NCI-H774 (cell line): ENCODE measurements at regions not wholly inside any gene's neighbourhood (a gene's known extent, or its start where the extent isn't known, plus 50 kb on each side); places are given as distances from the start of the nearest gene placed in this dataset.

Experiments
- DNase-seq: peaks from one replicate; lab custom pipeline; 2025; lab: John Stamatoyannopoulos, UW

DNA sequence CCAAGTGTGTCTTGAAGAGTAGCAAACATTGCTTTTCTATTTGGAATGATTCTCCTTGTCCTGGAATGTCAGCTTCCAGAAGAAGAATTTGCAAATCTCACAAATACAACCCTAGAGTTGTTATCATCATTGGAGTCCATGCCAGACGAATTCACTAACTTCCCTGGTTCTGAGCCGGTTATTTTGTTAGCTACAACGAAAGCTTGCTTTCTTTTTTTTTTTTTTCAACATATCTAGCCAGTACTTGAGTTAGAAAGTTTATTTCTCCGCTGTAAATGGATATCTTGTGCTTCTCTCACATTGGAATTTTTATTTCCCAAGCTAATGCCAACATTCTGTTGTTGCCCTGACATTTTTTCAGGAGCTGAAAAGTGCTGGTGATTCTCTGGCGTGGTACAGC lies 138.1 kb upstream of the POM121L12 start:
- DNase-seq, result no peak

- DNase-seq, result no peak
These were observed 158.2 kb upstream of the POM121L12 start for GRCh38 chr7:52877240-52877639.

- no peak for DNase-seq
These were observed 159.0 kb upstream of the POM121L12 start for GRCh38 chr7:52876402-52876801.

- no peak for DNase-seq
These were observed 171.8 kb upstream of the POM121L12 start for GRCh38 chr7:52863652-52864051.

DNA sequence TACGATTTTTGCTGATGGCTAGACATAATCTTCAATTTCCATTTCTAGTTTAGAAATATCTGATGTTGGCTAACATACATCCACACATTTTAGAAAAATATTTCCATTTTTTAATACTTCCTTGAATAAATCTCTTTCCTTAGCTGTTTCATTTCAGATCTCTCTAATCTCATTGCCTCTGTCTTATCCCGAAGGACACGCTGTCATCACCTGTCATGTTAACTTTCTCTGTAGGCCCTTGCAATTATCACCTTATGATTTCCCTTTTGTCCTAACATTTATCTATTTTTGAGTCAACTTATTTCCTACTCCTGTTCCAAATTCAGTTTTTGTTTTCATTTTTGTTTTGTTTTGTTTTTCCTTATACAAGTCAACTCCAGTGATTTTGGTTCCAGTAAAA lies 173.1 kb upstream of the POM121L12 start:
- DNase-seq, result no peak

- DNase-seq, result no peak
These were observed 178.1 kb upstream of the POM121L12 start for GRCh38 chr7:52857367-52857766.

DNA sequence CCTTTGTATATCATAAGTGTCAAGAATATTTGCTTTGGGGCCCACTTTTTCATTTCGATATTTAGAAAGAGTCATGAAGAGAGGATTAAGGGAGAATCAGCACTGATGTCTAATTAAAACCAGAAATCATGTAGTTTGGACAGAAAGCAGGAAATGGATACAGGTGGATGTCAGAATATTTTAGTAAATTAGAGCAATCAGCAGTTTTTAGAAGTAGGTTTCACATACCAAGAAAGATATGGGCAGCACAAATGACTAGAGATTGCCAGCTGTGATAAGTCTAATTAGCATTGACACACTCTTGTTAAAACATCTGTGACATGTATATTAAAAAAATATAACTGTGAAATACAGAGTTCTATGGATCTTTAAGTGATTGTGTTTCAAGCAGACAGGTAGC lies 180.8 kb upstream of the POM121L12 start:
- no peak for DNase-seq

DNA sequence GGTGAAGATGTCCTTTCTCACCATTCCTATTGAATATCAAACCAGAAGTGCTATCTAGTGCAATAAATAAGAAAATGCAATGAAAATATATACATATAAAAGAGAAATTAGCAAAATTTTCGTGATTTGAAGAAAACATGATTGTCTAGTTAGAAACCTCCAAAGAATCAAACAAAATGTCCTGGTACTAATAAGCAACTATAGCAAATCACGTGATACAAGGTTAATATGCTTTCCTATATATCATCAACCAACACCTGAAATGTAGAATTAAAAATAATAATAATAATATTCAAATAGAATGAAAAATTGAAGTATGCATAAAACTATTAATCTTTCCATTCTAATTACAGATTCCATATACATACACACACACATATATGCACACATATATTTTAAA lies 183.9 kb upstream of the POM121L12 start:
- DNase-seq, result no peak

DNA sequence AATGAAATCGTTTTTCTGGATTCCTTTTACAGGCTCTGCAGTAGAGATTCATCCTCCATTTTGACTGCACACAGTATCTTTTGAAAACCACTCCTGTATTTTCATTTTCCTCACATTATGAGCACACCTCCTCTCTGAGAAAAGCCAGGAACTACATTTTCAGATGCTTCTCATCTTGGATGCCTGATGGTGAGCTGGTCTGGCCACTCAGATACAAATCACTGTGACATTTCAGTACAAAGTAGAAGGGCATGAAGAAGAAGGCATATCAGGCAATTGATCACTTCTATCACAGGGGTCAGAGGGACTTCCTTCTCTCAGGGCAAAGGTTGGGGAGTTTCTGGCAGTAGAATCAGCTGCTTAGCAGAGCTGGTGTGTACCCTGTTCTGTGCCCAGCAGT lies 192.0 kb upstream of the POM121L12 start:
- DNase-seq, result no peak

DNA sequence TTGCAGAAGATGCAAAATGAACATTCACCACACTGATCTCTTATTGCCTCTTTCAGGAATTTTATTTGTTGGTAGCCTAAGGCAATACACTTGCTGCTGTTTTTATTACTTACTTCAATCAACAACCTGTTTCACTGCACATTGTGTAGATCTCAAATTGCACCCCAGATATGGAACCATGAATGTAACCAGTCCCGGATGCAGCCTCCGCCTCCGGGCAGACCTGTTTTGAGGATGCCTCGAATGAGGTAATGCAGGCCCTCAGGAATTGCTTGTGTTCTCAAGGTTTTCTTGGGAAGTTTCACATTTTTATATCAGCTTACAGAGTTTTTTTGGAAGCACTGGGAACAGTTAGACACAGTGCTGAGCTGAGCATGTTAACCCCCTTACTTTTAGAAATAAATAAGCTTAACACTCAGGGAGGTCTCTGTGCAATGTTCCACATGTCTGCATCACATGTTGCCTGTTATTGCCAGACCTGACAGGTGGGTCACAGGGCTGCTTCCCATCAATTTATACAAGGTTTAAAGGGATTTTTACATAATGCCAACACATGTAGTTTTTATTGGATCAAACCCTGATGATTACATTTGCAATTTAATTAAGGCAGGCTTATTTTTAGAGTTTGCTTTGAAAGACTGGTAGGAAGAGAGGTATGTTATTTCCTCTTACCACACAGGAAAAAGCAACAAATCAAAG lies 193.1 kb upstream of the POM121L12 start:
- no peak for DNase-seq

DNA sequence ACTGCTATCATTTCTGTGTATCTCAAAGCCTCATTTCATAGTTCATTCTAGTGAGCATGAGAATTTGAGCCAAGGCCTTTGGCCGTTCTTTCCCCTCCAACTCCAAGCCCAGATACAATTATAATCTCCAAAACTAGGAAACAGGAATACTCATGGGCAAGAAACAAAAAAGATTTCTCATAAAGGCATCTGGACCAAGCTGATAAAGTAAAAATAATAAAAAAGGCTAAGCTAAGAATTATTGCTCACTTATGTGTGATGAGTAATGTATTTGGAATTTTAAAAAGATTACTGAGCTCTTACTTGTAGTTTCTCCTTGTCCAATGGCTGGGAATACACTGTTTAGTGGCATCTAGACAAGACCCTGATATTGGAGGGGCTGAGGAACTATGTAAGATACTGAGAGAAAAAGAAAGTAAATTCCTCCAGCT lies 196.4 kb upstream of the POM121L12 start:
- DNase-seq, result no peak

- no peak for DNase-seq
These were observed 204.1 kb upstream of the POM121L12 start for GRCh38 chr7:52831321-52831720.

- no peak for DNase-seq
These were observed 204.6 kb upstream of the POM121L12 start for GRCh38 chr7:52830801-52831200.

GRCh38 chr7:52826515-52827265 lies 208.7 kb upstream of the POM121L12 start:
- DNase-seq, result no peak

- DNase-seq, result no peak
These were observed 209.8 kb upstream of the POM121L12 start for GRCh38 chr7:52825611-52826010.

DNA sequence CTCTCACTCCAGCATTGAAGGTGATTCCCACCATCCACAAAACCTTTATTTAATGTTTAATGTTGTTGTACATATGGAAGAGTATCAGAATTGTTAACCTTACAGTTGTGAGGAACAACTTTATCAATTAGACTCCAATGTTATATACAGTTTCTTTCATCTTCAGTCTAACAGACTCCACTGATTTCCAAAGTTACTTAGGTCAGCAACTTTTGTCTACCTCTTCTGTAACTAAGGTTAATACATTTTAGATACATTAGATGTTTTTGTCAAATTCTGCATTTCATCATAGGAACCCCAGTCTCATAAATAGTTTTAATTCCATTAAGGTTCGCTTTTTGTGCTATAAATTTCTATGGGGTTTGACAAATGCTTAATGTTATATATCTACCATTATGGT lies 223.9 kb upstream of the POM121L12 start:
- no peak for DNase-seq

DNA sequence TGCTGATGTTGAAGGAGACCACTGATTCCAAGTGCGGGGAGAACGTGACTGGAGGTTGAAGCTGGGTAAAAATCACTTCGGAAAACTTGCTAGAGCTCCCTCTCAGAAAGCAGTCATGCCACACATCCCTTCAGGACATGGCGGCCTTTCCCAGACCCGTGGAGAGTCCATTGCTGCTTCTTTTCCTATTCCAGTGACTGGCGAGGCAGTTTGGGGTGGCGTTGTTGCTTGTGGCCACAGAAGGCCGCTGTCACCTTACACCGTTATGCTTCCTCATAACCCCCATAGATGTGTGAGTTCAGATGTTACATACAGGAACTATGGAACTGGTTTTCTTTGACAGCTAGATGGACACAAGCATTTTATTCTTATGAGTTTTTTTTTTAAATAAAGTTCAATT lies 235.6 kb upstream of the POM121L12 start:
- DNase-seq, result no peak

GRCh38 chr7:52797801-52798200 lies 237.6 kb upstream of the POM121L12 start:
- no peak for DNase-seq

DNA sequence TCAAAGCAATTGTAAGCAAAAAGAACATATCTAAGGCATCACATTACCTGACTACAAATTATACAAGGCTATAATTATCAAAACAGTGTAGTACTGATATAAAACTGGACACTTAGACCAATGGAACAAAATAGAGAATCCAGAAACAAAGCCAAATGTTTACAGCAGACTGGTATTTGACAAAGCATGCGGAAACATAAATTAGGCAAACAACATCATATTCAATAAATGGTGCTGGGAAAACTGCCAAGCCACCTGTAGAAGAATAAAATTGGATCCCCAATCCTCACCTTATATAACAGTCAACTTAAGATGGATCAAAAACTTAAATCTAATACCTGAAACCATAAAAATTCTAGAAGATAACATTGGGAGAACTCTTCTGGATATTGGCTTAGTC lies 240.8 kb upstream of the POM121L12 start:
- peak; percentile 34 for DNase-seq

- no peak for DNase-seq
These were observed 244.2 kb upstream of the POM121L12 start for GRCh38 chr7:52791176-52791700.

DNA sequence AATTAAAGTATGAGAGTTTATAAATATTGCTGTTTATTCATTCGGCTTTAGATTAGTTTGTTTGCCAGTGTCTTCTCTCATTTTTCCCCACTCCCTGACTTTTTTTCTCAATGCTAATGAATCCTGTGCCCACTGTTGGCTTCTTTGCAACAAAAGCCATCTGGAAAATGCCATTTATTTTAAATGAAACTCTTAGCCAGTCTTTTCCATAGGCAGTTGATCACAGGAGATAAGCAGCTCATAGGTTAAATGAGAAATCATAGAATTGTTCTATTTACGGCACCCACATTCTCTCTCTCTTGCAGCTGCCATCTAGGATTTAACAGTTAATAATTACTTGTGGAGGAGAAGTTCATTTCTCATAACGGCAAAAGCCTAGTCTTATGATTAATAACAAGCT lies 249.3 kb upstream of the POM121L12 start:
- no peak for DNase-seq

GRCh38 chr7:52782348-52782747 lies 253.1 kb upstream of the POM121L12 start:
- no peak for DNase-seq

GRCh38 chr7:52781250-52781649 lies 254.2 kb upstream of the POM121L12 start:
- DNase-seq, result no peak
